ENCODE measurements at regions not wholly inside any gene's neighbourhood (a gene's known extent, or its start where the extent isn't known, plus 50 kb on each side); places are given as distances from the start of the nearest gene placed in this dataset.

GRCh38 chr1:55500601-55501000, 285.4 kb upstream of the USP24 start:
- Mint-ChIP-seq H3K4me1 (ENCODE audit: low read depth in 2 of 2) (no peaks in the 10 kb centered on the region), H3K27ac (no peak overlapping the region), H3K27me3 (peaks cover 59 to 74% of the 10 kb centered on the region in 2 donors), H3K36me3 (ENCODE audit: insufficient read depth) (no peaks in the 10 kb centered on the region), H3K9me3 (no peaks in the 10 kb centered on the region), H3K4me3 (no peak overlapping the region)
- ATAC-seq (replicated peaks) (no peak), DNase-seq (no peak)

- H3K36me3 Mint-ChIP-seq (ENCODE audit: insufficient read depth): no peaks in the 10 kb centered on the region
- no peak for ATAC-seq (replicated peaks)
- peaks cover 6 to 25% of the 10 kb centered on the region in 2 donors for H3K27me3 Mint-ChIP-seq
- H3K4me1 Mint-ChIP-seq (ENCODE audit: low read depth in 2 of 2): no peaks in the 10 kb centered on the region
- peaks cover 0 to 3% of the 10 kb centered on the region in 2 donors for H3K9me3 Mint-ChIP-seq
- no peak for DNase-seq
- H3K4me3 Mint-ChIP-seq: no peak overlapping the region
- H3K27ac Mint-ChIP-seq: no peak overlapping the region
These were observed 275.4 kb upstream of the USP24 start for GRCh38 chr1:55490547-55490946.

- Mint-ChIP-seq H3K9me3 (no peaks in the 10 kb centered on the region), H3K4me3 (no peak overlapping the region), H3K27ac (no peak overlapping the region), H3K4me1 (ENCODE audit: low read depth in 2 of 2) (no peaks in the 10 kb centered on the region), H3K27me3 (peaks cover 30 to 33% of the 10 kb centered on the region in 2 donors), H3K36me3 (ENCODE audit: insufficient read depth) (no peaks in the 10 kb centered on the region)
- DNase-seq: no peak
- ATAC-seq (replicated peaks): no peak
These were observed 269.0 kb upstream of the USP24 start for GRCh38 chr1:55484173-55484572.

- no peak for DNase-seq
- H3K4me1 Mint-ChIP-seq (ENCODE audit: low read depth in 2 of 2): no peaks in the 10 kb centered on the region
- H3K36me3 Mint-ChIP-seq (ENCODE audit: insufficient read depth): no peaks in the 10 kb centered on the region
- H3K27ac Mint-ChIP-seq: no peak overlapping the region
- H3K4me3 Mint-ChIP-seq: no peak overlapping the region
- peaks cover 33 to 35% of the 10 kb centered on the region in 2 donors for H3K27me3 Mint-ChIP-seq
- no peaks in the 10 kb centered on the region for H3K9me3 Mint-ChIP-seq
- ATAC-seq (replicated peaks): no peak
These were observed 268.4 kb upstream of the USP24 start for GRCh38 chr1:55483523-55483922.

- Mint-ChIP-seq H3K27me3 (peaks cover 40 to 45% of the 10 kb centered on the region in 2 donors), H3K4me3 (no peak overlapping the region), H3K4me1 (ENCODE audit: low read depth in 2 of 2) (no peaks in the 10 kb centered on the region), H3K9me3 (no peaks in the 10 kb centered on the region), H3K36me3 (ENCODE audit: insufficient read depth) (no peaks in the 10 kb centered on the region), H3K27ac (no peak overlapping the region)
- DNase-seq (no peak), ATAC-seq (replicated peaks) (no peak)
These were observed 266.5 kb upstream of the USP24 start for GRCh38 chr1:55481634-55482033.

GRCh38 chr1:55480029-55480795, 265.0 kb upstream of the USP24 start:
- DNase-seq: no peak
- no peak for ATAC-seq (replicated peaks)
- H3K27me3 Mint-ChIP-seq: peaks cover 41 to 42% of the 10 kb centered on the region in 2 donors
- no peak overlapping the region for H3K4me3 Mint-ChIP-seq
- no peaks in the 10 kb centered on the region for H3K36me3 Mint-ChIP-seq (ENCODE audit: insufficient read depth)
- no peaks in the 10 kb centered on the region for H3K4me1 Mint-ChIP-seq (ENCODE audit: low read depth in 2 of 2)
- no peak overlapping the region for H3K27ac Mint-ChIP-seq
- no peaks in the 10 kb centered on the region for H3K9me3 Mint-ChIP-seq

- H3K36me3 Mint-ChIP-seq (ENCODE audit: insufficient read depth): no peaks in the 10 kb centered on the region
- H3K27ac Mint-ChIP-seq: no peak overlapping the region
- no peaks in the 10 kb centered on the region for H3K9me3 Mint-ChIP-seq
- ATAC-seq (replicated peaks) (no peak), DNase-seq (no peak)
- H3K27me3 Mint-ChIP-seq: peaks cover 38 to 40% of the 10 kb centered on the region in 2 donors
- H3K4me1 Mint-ChIP-seq (ENCODE audit: low read depth in 2 of 2): no peaks in the 10 kb centered on the region
- no peak overlapping the region for H3K4me3 Mint-ChIP-seq
These were observed 263.6 kb upstream of the USP24 start for GRCh38 chr1:55478742-55479141.

- Mint-ChIP-seq H3K9me3 (no peaks in the 10 kb centered on the region), H3K27ac (no peak overlapping the region), H3K36me3 (ENCODE audit: insufficient read depth) (no peaks in the 10 kb centered on the region), H3K27me3 (peaks cover 44 to 45% of the 10 kb centered on the region in 2 donors), H3K4me1 (ENCODE audit: low read depth in 2 of 2) (no peaks in the 10 kb centered on the region), H3K4me3 (no peak overlapping the region)
- no peak for DNase-seq
- no peak for ATAC-seq (replicated peaks)
These were observed 262.8 kb upstream of the USP24 start for GRCh38 chr1:55477953-55478352.

GRCh38 chr1:55476445-55477015, 261.4 kb upstream of the USP24 start:
- Mint-ChIP-seq H3K27me3 (peaks cover 52 to 53% of the 10 kb centered on the region in 2 donors), H3K36me3 (ENCODE audit: insufficient read depth) (no peaks in the 10 kb centered on the region), H3K4me3 (no peak overlapping the region), H3K27ac (no peak overlapping the region), H3K4me1 (ENCODE audit: low read depth in 2 of 2) (no peaks in the 10 kb centered on the region), H3K9me3 (no peaks in the 10 kb centered on the region)
- ATAC-seq (replicated peaks) (no peak), DNase-seq (no peak)

GRCh38 chr1:55474168-55474786, 259.1 kb upstream of the USP24 start:
- peaks cover 36 to 52% of the 10 kb centered on the region in 2 donors for H3K27me3 Mint-ChIP-seq
- H3K27ac Mint-ChIP-seq: no peak overlapping the region
- DNase-seq: no peak
- no peak for ATAC-seq (replicated peaks)
- H3K4me1 Mint-ChIP-seq (ENCODE audit: low read depth in 2 of 2): no peaks in the 10 kb centered on the region
- no peaks in the 10 kb centered on the region for H3K9me3 Mint-ChIP-seq
- no peaks in the 10 kb centered on the region for H3K36me3 Mint-ChIP-seq (ENCODE audit: insufficient read depth)
- no peak overlapping the region for H3K4me3 Mint-ChIP-seq

- ATAC-seq (replicated peaks) (no peak), DNase-seq (no peak)
- Mint-ChIP-seq H3K4me1 (ENCODE audit: low read depth in 2 of 2) (no peaks in the 10 kb centered on the region), H3K36me3 (ENCODE audit: insufficient read depth) (no peaks in the 10 kb centered on the region), H3K27me3 (peaks cover 36 to 52% of the 10 kb centered on the region in 2 donors), H3K9me3 (no peaks in the 10 kb centered on the region), H3K27ac (no peak overlapping the region), H3K4me3 (no peak overlapping the region)
These were observed 258.5 kb upstream of the USP24 start for GRCh38 chr1:55473661-55474060.

- ATAC-seq (replicated peaks): no peak
- Mint-ChIP-seq H3K4me3 (no peak overlapping the region), H3K36me3 (ENCODE audit: insufficient read depth) (no peaks in the 10 kb centered on the region), H3K4me1 (ENCODE audit: low read depth in 2 of 2) (no peaks in the 10 kb centered on the region), H3K9me3 (no peaks in the 10 kb centered on the region), H3K27me3 (peaks cover 35 to 53% of the 10 kb centered on the region in 2 donors), H3K27ac (no peak overlapping the region)
- no peak for DNase-seq
These were observed 257.6 kb upstream of the USP24 start for GRCh38 chr1:55472784-55473183.

- Mint-ChIP-seq H3K4me1 (ENCODE audit: low read depth in 2 of 2) (no peaks in the 10 kb centered on the region), H3K9me3 (no peaks in the 10 kb centered on the region), H3K4me3 (no peak overlapping the region), H3K27ac (no peak overlapping the region), H3K27me3 (peaks cover 31 to 50% of the 10 kb centered on the region in 2 donors), H3K36me3 (ENCODE audit: insufficient read depth) (no peaks in the 10 kb centered on the region)
- DNase-seq (no peak), ATAC-seq (replicated peaks) (no peak)
These were observed 257.0 kb upstream of the USP24 start for GRCh38 chr1:55472115-55472514.

Measured in effector memory CD8-positive, alpha-beta T cell (primary cell).